IMR-90 (cell line): ENCODE measurements at regions not wholly inside any gene's neighbourhood (a gene's known extent, or its start where the extent isn't known, plus 50 kb on each side); places are given as distances from the start of the nearest gene placed in this dataset.

Experiments used
- ATAC-seq: fragments of 200-7000 bp; cut with Tn5 transposase; 2 replicates; pipeline ENCODE4 v1.9.1; 2020; ENCODE audit warnings: low read depth, mild to moderate bottlenecking, moderate library complexity
- BruUV-seq: library from RNA; stranded (reverse); fragments of 400-500 nt; replicated peaks from 2 replicates; lab custom pipeline; 2021; lab: Mats Ljungman, UMichigan
- CTCF ChIA-PET: fragments of 300-600 bp; formaldehyde crosslinking; extraction: SDS; loops from one replicate; lab custom pipeline; 2021; ENCODE audit warnings: antibody characterized with exemption; lab: Yijun Ruan, JAX
- POLR2A ChIA-PET: fragments of 300-600 bp; sonication (Branson Sonifier 250); formaldehyde crosslinking; loops from one replicate; lab custom pipeline; 2022; ENCODE audit warnings: antibody characterized with exemption; ENCODE audit not compliant: unreplicated experiment; lab: Charles Lee
- DNase-seq: peaks from one replicate; pipeline ENCODE4 v3.0.0; 2013
- H2AFZ ChIP-seq: replicated peaks from 2 replicates; pipeline ENCODE3; 2013; ENCODE audit warnings: low read length, mild to moderate bottlenecking; ENCODE audit not compliant: poor library complexity
- H2AK5ac ChIP-seq: 2 replicates; pipeline ENCODE4 v1.6.1; 2013; ENCODE audit warnings: low read depth, low read length, inconsistent platforms
- H2AK9ac ChIP-seq: replicated peaks from 2 replicates; pipeline ENCODE3; 2013; ENCODE audit warnings: mild to moderate bottlenecking, low read depth, low read length, moderate library complexity; ENCODE audit not compliant: poor library complexity
- H2BK120ac ChIP-seq: 2 replicates; pipeline ENCODE4 v1.6.1; 2013; ENCODE audit warnings: low read depth, low read length, inconsistent platforms
- H2BK15ac ChIP-seq: 3 replicates; pipeline ENCODE4 v1.6.1; 2013; ENCODE audit warnings: low read depth, low read length, inconsistent platforms
- H2BK20ac ChIP-seq: 2 replicates; pipeline ENCODE4 v1.6.1; 2013; ENCODE audit warnings: low read depth, mild to moderate bottlenecking, inconsistent platforms, low read length, moderate library complexity
- H2BK5ac ChIP-seq: 2 replicates; pipeline ENCODE4 v1.6.1; 2013; ENCODE audit warnings: mild to moderate bottlenecking, low read depth, low read length, inconsistent platforms; ENCODE audit not compliant: poor library complexity, severe bottlenecking
- H3K14ac ChIP-seq: replicated peaks from 2 replicates; pipeline ENCODE4 v1.6.1; 2013; ENCODE audit warnings: low read depth, low read length, inconsistent platforms
- H3K18ac ChIP-seq: 2 replicates; pipeline ENCODE4 v1.6.1; 2013; ENCODE audit warnings: low read depth, low read length, control low read depth
- H3K23ac ChIP-seq: 2 replicates; pipeline ENCODE4 v1.6.1; 2013; ENCODE audit warnings: low read depth, low read length, inconsistent platforms
- H3K27ac ChIP-seq: 2 replicates; pipeline ENCODE4 v1.5.1; 2013; ENCODE audit warnings: mild to moderate bottlenecking, control low read depth, low read length; ENCODE audit not compliant: insufficient read depth
- H3K27me3 ChIP-seq: 2 replicates; pipeline ENCODE4 v1.6.1; 2013; ENCODE audit warnings: low read length; ENCODE audit not compliant: control insufficient read depth, insufficient read depth
- H3K36me3 ChIP-seq: 2 replicates; pipeline ENCODE4 v1.6.1; 2013; ENCODE audit warnings: low read length, mixed read lengths; ENCODE audit not compliant: control insufficient read depth, insufficient read depth
- H3K4ac ChIP-seq: 2 replicates; pipeline ENCODE4 v1.6.1; 2013; ENCODE audit warnings: low read depth, low read length, inconsistent platforms
- H3K4me1 ChIP-seq: 2 replicates; pipeline ENCODE4 v1.6.1; 2013; ENCODE audit warnings: low read length, mixed read lengths; ENCODE audit not compliant: control insufficient read depth, insufficient read depth
- H3K4me2 ChIP-seq: 2 replicates; pipeline ENCODE4 v1.6.1; 2013; ENCODE audit warnings: low read depth, mild to moderate bottlenecking, control low read depth, low read length, moderate library complexity
- H3K4me3 ChIP-seq: 2 replicates; pipeline ENCODE4 v1.5.1; 2013; ENCODE audit warnings: low read depth, mild to moderate bottlenecking, control low read depth, low read length, moderate library complexity; ENCODE audit not compliant: insufficient read depth
- H3K56ac ChIP-seq: 2 replicates; pipeline ENCODE4 v1.6.1; 2013; ENCODE audit warnings: low read length, inconsistent platforms; ENCODE audit not compliant: insufficient read depth; ENCODE audit errors: extremely low read depth
- H3K79me1 ChIP-seq, 2 experiments: 2 replicates each; pipeline ENCODE4 v1.6.1; 2013; ENCODE audit warnings: low read length in 2 of 2, inconsistent platforms in 1 of 2, low read depth in 1 of 2
- H3K9ac ChIP-seq: 2 replicates; pipeline ENCODE4 v1.6.1; 2013; ENCODE audit warnings: low read depth, low read length, control low read depth
- H3K9me1 ChIP-seq: 2 replicates; pipeline ENCODE4 v1.6.1; 2013; ENCODE audit warnings: low read length, inconsistent platforms; ENCODE audit not compliant: insufficient read depth
- H3K9me3 ChIP-seq: 2 replicates; pipeline ENCODE4 v1.6.1; 2013; ENCODE audit warnings: low read length; ENCODE audit not compliant: control insufficient read depth, insufficient read depth
- H4K20me1 ChIP-seq: 2 replicates; pipeline ENCODE4 v1.6.1; 2013; ENCODE audit warnings: low read length, inconsistent platforms; ENCODE audit not compliant: insufficient read depth
- H4K5ac ChIP-seq: 2 replicates; pipeline ENCODE4 v1.6.1; 2013; ENCODE audit warnings: mild to moderate bottlenecking, low read depth, low read length, control low read depth
- H4K8ac ChIP-seq, 2 experiments: 2 replicates each; pipeline ENCODE4 v1.6.1; 2013; ENCODE audit warnings: low read depth in 2 of 2, low read length in 2 of 2, control low read depth in 1 of 2, inconsistent platforms in 1 of 2
- H4K91ac ChIP-seq: 2 replicates; pipeline ENCODE4 v1.6.1; 2013; ENCODE audit warnings: low read depth, low read length, inconsistent platforms; ENCODE audit not compliant: insufficient read depth
- BHLHE40 ChIP-seq: fragments of 150-350 bp; IDR thresholded peaks from 2 replicates; pipeline ENCODE4 v1.6.1; 2016; ENCODE audit warnings: mild to moderate bottlenecking, low read depth, low read length
- CEBPB ChIP-seq: IDR thresholded peaks from 2 replicates; pipeline ENCODE4 v1.6.1; 2012; ENCODE audit warnings: low read depth, low read length, improper control_type of control experiment
- CHD1 ChIP-seq: IDR thresholded peaks from 2 replicates; pipeline ENCODE4 v1.6.1; 2012; ENCODE audit warnings: low read depth, low read length, improper control_type of control experiment
- FOS ChIP-seq: fragments of 150-350 bp; IDR thresholded peaks from 2 replicates; pipeline ENCODE4 v1.6.1; 2016; ENCODE audit warnings: low read depth, low read length
- MAFK ChIP-seq: IDR thresholded peaks from 2 replicates; pipeline ENCODE4 v1.6.1; 2012; ENCODE audit warnings: low read depth, low read length, improper control_type of control experiment
- MAZ ChIP-seq: IDR thresholded peaks from 2 replicates; pipeline ENCODE4 v1.6.1; 2012; ENCODE audit warnings: low read depth, mild to moderate bottlenecking, low read length, improper control_type of control experiment, moderate library complexity, borderline replicate concordance
- MXI1 ChIP-seq: IDR thresholded peaks from 2 replicates; pipeline ENCODE4 v1.6.1; 2012; ENCODE audit warnings: low read depth, mild to moderate bottlenecking, low read length, moderate library complexity, borderline replicate concordance
- NFE2L2 ChIP-seq: fragments of 150-350 bp; IDR thresholded peaks from 2 replicates; pipeline ENCODE4 v1.6.1; 2016; ENCODE audit warnings: low read depth, mild to moderate bottlenecking, low read length
- POLR2A ChIP-seq: IDR thresholded peaks from 2 replicates; pipeline ENCODE4 v1.6.1; 2012; ENCODE audit warnings: mild to moderate bottlenecking, low read depth, low read length
- RAD21 ChIP-seq: IDR thresholded peaks from 2 replicates; pipeline ENCODE4 v1.6.1; 2012; ENCODE audit warnings: low read length, improper control_type of control experiment
- RCOR1 ChIP-seq: IDR thresholded peaks from 2 replicates; pipeline ENCODE4 v1.6.1; 2012; ENCODE audit warnings: mild to moderate bottlenecking, low read length, improper control_type of control experiment; ENCODE audit not compliant: insufficient replicate concordance
- RFX5 ChIP-seq: IDR thresholded peaks from 2 replicates; pipeline ENCODE4 v1.8.0; 2012; ENCODE audit warnings: low read depth, mild to moderate bottlenecking, low read length, moderate library complexity
- SMC3 ChIP-seq: fragments of 150-350 bp; IDR thresholded peaks from 2 replicates; pipeline ENCODE4 v1.6.1; 2016; ENCODE audit warnings: low read depth, mild to moderate bottlenecking, antibody characterized with exemption, low read length, moderate library complexity
- WGBS, 2 experiments: methylation state at CpG; one replicate each; pipeline versions ENCODE4 v1.1.5 to v1.1.7; 2013; ENCODE audit warnings: missing lambda C conversion rate in 2 of 2; ENCODE audit not compliant: insufficient read length in 1 of 2; ENCODE audit errors: extremely low coverage in 2 of 2; 5-methylcytosine and 5-hydroxymethylcytosine counted together
- dilution Hi-C: fragments of 300-500 bp; cut with HindIII; formaldehyde crosslinking; loops from one replicate; pipeline ENCODE4 v1.14.3; 2018; ENCODE audit warnings: low sequenced_read_pairs; ENCODE audit not compliant: unreplicated experiment
- in situ Hi-C: fragments of 300-500 bp; cut with MboI; formaldehyde crosslinking; loops from 3 replicates; pipeline ENCODE4 v1.14.3; 2019; ENCODE audit warnings: low sequenced_read_pairs, inconsistent platforms, mixed read lengths
- intact Hi-C: fragments of 100-400 bp; cut with micrococcal nuclease; formaldehyde crosslinking; loops from 2 replicates; pipeline ENCODE4 v1.10.0; 2022
- TF ChIP-seq, protein P1 (sequence below): fragments of 150-350 bp; IDR thresholded peaks from 2 replicates; pipeline ENCODE4 v1.6.1; 2017; ENCODE audit warnings: mild to moderate bottlenecking, antibody characterized with exemption, low read length, low read depth
- TF ChIP-seq, protein P2 (sequence below): fragments of 150-350 bp; IDR thresholded peaks from 2 replicates; pipeline ENCODE4 v1.6.1; 2016; ENCODE audit warnings: low read depth, mild to moderate bottlenecking, low read length, moderate library complexity, borderline replicate concordance
- TF ChIP-seq, protein P3 (sequence below): conservative IDR thresholded peaks from 2 replicates; pipeline ENCODE4 v1.5.1; 2012; ENCODE audit warnings: mild to moderate bottlenecking, low read depth, low read length, improper control_type of control experiment

DNA sequence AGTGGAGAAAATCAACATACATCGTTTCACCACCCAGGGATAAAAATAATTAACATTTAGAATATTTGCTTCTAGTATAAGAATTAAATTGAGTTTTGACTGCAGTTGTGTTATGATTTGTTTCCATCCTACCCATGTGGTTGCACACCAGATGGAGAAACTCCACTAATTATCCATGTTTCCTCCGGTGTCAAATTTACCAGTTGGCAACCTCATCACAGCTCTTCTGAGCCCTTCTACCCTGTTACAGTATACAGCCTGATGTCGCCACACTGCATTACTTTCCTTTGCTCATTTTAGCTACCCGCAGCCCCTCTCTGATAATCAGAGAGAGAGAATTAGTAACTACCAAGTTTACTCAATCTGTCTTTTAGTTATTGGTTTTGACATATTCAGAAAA is 411.2 kb downstream of the DTHD1 start:
- dilution Hi-C loops: no loop called here
- in situ Hi-C loops: no loop called here
- Histone ChIP-seq H3K9me1 (no peaks in the 10 kb centered on the region), H3K18ac (no peak overlapping the region), H3K36me3 (no peaks in the 10 kb centered on the region), H3K4me3 (no peak overlapping the region), H3K56ac (no peak overlapping the region), H4K8ac (no peak overlapping the region), H2AK5ac (no peak overlapping the region), H2AK9ac (no peak overlapping the region), H3K4me1 (no peaks in the 10 kb centered on the region), H2AFZ (no peak overlapping the region), H3K79me1 (no peaks in the 10 kb centered on the region), H4K20me1 (no peaks in the 10 kb centered on the region), H3K9me3 (no peaks in the 10 kb centered on the region; the same call in 1 of the 2 replicates), H3K14ac (no peak overlapping the region), H3K9ac (no peak overlapping the region), H3K27me3 (no peaks in the 10 kb centered on the region), H4K91ac (no peak overlapping the region), H2BK5ac (no peak overlapping the region), H2BK20ac (no peak overlapping the region), H4K5ac (no peak overlapping the region), H3K23ac (no peak overlapping the region), H2BK120ac (no peak overlapping the region), H3K27ac (no peak overlapping the region), H3K4me2 (no peak overlapping the region), H3K4ac (no peak overlapping the region), H2BK15ac (no peak overlapping the region)
- TF ChIP-seq, protein P1, sequence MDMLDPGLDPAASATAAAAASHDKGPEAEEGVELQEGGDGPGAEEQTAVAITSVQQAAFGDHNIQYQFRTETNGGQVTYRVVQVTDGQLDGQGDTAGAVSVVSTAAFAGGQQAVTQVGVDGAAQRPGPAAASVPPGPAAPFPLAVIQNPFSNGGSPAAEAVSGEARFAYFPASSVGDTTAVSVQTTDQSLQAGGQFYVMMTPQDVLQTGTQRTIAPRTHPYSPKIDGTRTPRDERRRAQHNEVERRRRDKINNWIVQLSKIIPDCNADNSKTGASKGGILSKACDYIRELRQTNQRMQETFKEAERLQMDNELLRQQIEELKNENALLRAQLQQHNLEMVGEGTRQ: no peak
- TF ChIP-seq, protein P2, sequence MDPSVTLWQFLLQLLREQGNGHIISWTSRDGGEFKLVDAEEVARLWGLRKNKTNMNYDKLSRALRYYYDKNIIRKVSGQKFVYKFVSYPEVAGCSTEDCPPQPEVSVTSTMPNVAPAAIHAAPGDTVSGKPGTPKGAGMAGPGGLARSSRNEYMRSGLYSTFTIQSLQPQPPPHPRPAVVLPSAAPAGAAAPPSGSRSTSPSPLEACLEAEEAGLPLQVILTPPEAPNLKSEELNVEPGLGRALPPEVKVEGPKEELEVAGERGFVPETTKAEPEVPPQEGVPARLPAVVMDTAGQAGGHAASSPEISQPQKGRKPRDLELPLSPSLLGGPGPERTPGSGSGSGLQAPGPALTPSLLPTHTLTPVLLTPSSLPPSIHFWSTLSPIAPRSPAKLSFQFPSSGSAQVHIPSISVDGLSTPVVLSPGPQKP: no peak
- TF ChIP-seq NFE2L2: no peak
- TF ChIP-seq POLR2A: no peak
- TF ChIP-seq RAD21: no peak
- TF ChIP-seq RFX5: no peak
- no peak for TF ChIP-seq RCOR1
- TF ChIP-seq CEBPB: no peak
- TF ChIP-seq FOS: no peak
- TF ChIP-seq, protein P3, sequence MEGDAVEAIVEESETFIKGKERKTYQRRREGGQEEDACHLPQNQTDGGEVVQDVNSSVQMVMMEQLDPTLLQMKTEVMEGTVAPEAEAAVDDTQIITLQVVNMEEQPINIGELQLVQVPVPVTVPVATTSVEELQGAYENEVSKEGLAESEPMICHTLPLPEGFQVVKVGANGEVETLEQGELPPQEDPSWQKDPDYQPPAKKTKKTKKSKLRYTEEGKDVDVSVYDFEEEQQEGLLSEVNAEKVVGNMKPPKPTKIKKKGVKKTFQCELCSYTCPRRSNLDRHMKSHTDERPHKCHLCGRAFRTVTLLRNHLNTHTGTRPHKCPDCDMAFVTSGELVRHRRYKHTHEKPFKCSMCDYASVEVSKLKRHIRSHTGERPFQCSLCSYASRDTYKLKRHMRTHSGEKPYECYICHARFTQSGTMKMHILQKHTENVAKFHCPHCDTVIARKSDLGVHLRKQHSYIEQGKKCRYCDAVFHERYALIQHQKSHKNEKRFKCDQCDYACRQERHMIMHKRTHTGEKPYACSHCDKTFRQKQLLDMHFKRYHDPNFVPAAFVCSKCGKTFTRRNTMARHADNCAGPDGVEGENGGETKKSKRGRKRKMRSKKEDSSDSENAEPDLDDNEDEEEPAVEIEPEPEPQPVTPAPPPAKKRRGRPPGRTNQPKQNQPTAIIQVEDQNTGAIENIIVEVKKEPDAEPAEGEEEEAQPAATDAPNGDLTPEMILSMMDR: no peak
- TF ChIP-seq MAZ: no peak
- no peak for TF ChIP-seq BHLHE40
- TF ChIP-seq SMC3: no peak
- no peak for TF ChIP-seq CHD1
- no peak for TF ChIP-seq MAFK
- no peak for TF ChIP-seq MXI1
- POLR2A ChIA-PET: no interaction called here
- ATAC-seq (no peak), DNase-seq (no peak)
- intact Hi-C loops: no loop called here
- no TSS peak for BruUV-seq
- CTCF ChIA-PET: no interaction called here
- no CpG with 5 or more reads among the region's 4 CpGs for WGBS, 2 experiments
